Loucy (cell line): ENCODE measurements at regions not wholly inside any gene's neighbourhood (a gene's known extent, or its start where the extent isn't known, plus 50 kb on each side); places are given as distances from the start of the nearest gene placed in this dataset.

Source experiments
- CTCF ChIP-seq: fragments of 200-600 bp; sonication (generic); conservative IDR thresholded peaks from 2 replicates; pipeline ENCODE4 v1.5.1; 2014; ENCODE audit warnings: mild to moderate bottlenecking, antibody characterized with exemption, low read length
- EZH2phosphoT487 ChIP-seq: fragments of 200-600 bp; IDR thresholded peaks from 2 replicates; pipeline ENCODE4 v1.6.1; 2018; ENCODE audit warnings: antibody characterized with exemption, mild to moderate bottlenecking, moderate library complexity, borderline replicate concordance

GRCh38 chr5:89570557-89570956 is 687.6 kb upstream of the MEF2C start:
- TF ChIP-seq EZH2phosphoT487, result no peak
- TF ChIP-seq CTCF, result no peak
